ENCODE measurements at regions not wholly inside any gene's neighbourhood (a gene's known extent, or its start where the extent isn't known, plus 50 kb on each side); places are given as distances from the start of the nearest gene placed in this dataset.

GRCh38 chr1:63046539-63046938 lies 262.6 kb downstream of the ATG4C start:
- Histone ChIP-seq H3K4me1 (no peaks in the 10 kb centered on the region), H3K4me3 (no peak overlapping the region), H3K27ac (no peak overlapping the region), H3K36me3 (no peaks in the 10 kb centered on the region), H3K27me3 (no peaks in the 10 kb centered on the region), H3K9me3 (no peaks in the 10 kb centered on the region)
- DNase-seq: no peak
- no peak for TF ChIP-seq POLR2A (IDR thresholded peaks at IDR 0.05)
- no peak for TF ChIP-seq CTCF (IDR thresholded peaks at IDR 0.05)

GRCh38 chr1:63049135-63049534 lies 265.2 kb downstream of the ATG4C start:
- H3K4me1 ChIP-seq: no peaks in the 10 kb centered on the region
- no peak overlapping the region for H3K4me3 ChIP-seq
- H3K27me3 ChIP-seq: no peaks in the 10 kb centered on the region
- TF ChIP-seq CTCF (IDR thresholded peaks at IDR 0.05) (no peak), POLR2A (IDR thresholded peaks at IDR 0.05) (no peak)
- no peaks in the 10 kb centered on the region for H3K36me3 ChIP-seq
- no peak for DNase-seq
- no peaks in the 10 kb centered on the region for H3K9me3 ChIP-seq
- no peak overlapping the region for H3K27ac ChIP-seq

GRCh38 chr1:63051356-63051755 lies 267.4 kb downstream of the ATG4C start:
- Histone ChIP-seq H3K27ac (no peak overlapping the region), H3K27me3 (no peaks in the 10 kb centered on the region), H3K4me3 (no peak overlapping the region), H3K4me1 (no peaks in the 10 kb centered on the region), H3K36me3 (no peaks in the 10 kb centered on the region), H3K9me3 (no peaks in the 10 kb centered on the region)
- DNase-seq: no peak
- TF ChIP-seq POLR2A (IDR thresholded peaks at IDR 0.05): no peak
- no peak for TF ChIP-seq CTCF (IDR thresholded peaks at IDR 0.05)

GRCh38 chr1:63051886-63052285 lies 268.0 kb downstream of the ATG4C start:
- no peak overlapping the region for H3K27ac ChIP-seq
- H3K36me3 ChIP-seq: no peaks in the 10 kb centered on the region
- H3K9me3 ChIP-seq: no peaks in the 10 kb centered on the region
- no peaks in the 10 kb centered on the region for H3K4me1 ChIP-seq
- H3K4me3 ChIP-seq: no peak overlapping the region
- DNase-seq: no peak
- TF ChIP-seq CTCF (IDR thresholded peaks at IDR 0.05) (no peak), POLR2A (IDR thresholded peaks at IDR 0.05) (no peak)
- H3K27me3 ChIP-seq: no peaks in the 10 kb centered on the region

- TF ChIP-seq CTCF (IDR thresholded peaks at IDR 0.05) (no peak), POLR2A (IDR thresholded peaks at IDR 0.05) (no peak)
- no peak for DNase-seq
- H3K4me1 ChIP-seq: no peaks in the 10 kb centered on the region
- H3K36me3 ChIP-seq: no peaks in the 10 kb centered on the region
- no peak overlapping the region for H3K4me3 ChIP-seq
- H3K27ac ChIP-seq: no peak overlapping the region
- H3K9me3 ChIP-seq: no peaks in the 10 kb centered on the region
- H3K27me3 ChIP-seq: no peaks in the 10 kb centered on the region
Observed at GRCh38 chr1:63054184-63054583, 268.2 kb upstream of the FOXD3 start.

GRCh38 chr1:63063367-63063766 lies 259.0 kb upstream of the FOXD3 start:
- peak in 1 of 6 experiments; percentile 2 for TF ChIP-seq CTCF (IDR thresholded peaks at IDR 0.05)
- no peak for TF ChIP-seq POLR2A (IDR thresholded peaks at IDR 0.05)
- no peaks in the 10 kb centered on the region for H3K36me3 ChIP-seq
- H3K27me3 ChIP-seq: no peaks in the 10 kb centered on the region
- DNase-seq: no peak
- no peaks in the 10 kb centered on the region for H3K9me3 ChIP-seq
- no peak overlapping the region for H3K27ac ChIP-seq
- H3K4me3 ChIP-seq: no peak overlapping the region
- H3K4me1 ChIP-seq: no peaks in the 10 kb centered on the region
